DOHH2 (cell line): ENCODE measurements at regions not wholly inside any gene's neighbourhood (a gene's known extent, or its start where the extent isn't known, plus 50 kb on each side); places are given as distances from the start of the nearest gene placed in this dataset.

Experiments used
- EZH2phosphoT487 ChIP-seq: fragments of 200-600 bp; sonication (generic); IDR thresholded peaks from 2 replicates; pipeline ENCODE4 v1.6.1; 2017; ENCODE audit warnings: borderline replicate concordance, mild to moderate bottlenecking, antibody characterized with exemption, low read length, moderate library complexity, mixed read lengths
- TF ChIP-seq, protein P1 (sequence below): fragments of 200-600 bp; sonication (generic); IDR thresholded peaks from one replicate; pipeline ENCODE4 v1.5.1; 2014; ENCODE audit warnings: antibody characterized with exemption, mild to moderate bottlenecking, low read depth, low read length; ENCODE audit not compliant: poor library complexity, severe bottlenecking

DNA sequence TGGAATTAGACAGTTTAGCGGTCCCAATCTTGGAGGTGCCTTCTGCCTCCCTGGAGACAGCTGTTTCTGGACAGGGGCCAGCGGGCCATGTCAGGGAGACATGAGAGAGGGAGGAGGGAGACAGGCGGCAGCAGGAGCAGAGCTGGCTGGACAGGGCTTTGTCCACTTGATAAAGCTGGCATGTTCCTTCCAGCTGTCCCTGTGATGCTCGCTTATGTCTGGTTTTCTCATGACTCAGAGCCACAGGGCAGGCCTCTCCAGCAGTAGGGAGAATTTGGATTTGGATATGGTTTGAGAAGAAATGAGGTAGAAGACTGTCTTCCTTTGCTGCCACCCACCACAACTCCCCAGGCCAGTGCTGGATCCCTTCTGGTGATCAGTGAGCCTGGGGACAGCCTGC, 51.7 kb upstream of the SORCS3 start:
- TF ChIP-seq EZH2phosphoT487, result no peak
- TF ChIP-seq, protein P1, sequence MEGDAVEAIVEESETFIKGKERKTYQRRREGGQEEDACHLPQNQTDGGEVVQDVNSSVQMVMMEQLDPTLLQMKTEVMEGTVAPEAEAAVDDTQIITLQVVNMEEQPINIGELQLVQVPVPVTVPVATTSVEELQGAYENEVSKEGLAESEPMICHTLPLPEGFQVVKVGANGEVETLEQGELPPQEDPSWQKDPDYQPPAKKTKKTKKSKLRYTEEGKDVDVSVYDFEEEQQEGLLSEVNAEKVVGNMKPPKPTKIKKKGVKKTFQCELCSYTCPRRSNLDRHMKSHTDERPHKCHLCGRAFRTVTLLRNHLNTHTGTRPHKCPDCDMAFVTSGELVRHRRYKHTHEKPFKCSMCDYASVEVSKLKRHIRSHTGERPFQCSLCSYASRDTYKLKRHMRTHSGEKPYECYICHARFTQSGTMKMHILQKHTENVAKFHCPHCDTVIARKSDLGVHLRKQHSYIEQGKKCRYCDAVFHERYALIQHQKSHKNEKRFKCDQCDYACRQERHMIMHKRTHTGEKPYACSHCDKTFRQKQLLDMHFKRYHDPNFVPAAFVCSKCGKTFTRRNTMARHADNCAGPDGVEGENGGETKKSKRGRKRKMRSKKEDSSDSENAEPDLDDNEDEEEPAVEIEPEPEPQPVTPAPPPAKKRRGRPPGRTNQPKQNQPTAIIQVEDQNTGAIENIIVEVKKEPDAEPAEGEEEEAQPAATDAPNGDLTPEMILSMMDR, result no peak
